GM19438 (cell line): ENCODE measurements at regions not wholly inside any gene's neighbourhood (a gene's known extent, or its start where the extent isn't known, plus 50 kb on each side); places are given as distances from the start of the nearest gene placed in this dataset.
A peak's percentile ranks its signal among the peaks of the same experiment; 100 is the strongest.

Experiments
- ATAC-seq: cut with Tn5 transposase; IDR thresholded peaks from one replicate; pipeline ENCODE4 v1.9.1; 2021; ENCODE audit warnings: low read depth; ENCODE audit not compliant: unreplicated experiment

DNA sequence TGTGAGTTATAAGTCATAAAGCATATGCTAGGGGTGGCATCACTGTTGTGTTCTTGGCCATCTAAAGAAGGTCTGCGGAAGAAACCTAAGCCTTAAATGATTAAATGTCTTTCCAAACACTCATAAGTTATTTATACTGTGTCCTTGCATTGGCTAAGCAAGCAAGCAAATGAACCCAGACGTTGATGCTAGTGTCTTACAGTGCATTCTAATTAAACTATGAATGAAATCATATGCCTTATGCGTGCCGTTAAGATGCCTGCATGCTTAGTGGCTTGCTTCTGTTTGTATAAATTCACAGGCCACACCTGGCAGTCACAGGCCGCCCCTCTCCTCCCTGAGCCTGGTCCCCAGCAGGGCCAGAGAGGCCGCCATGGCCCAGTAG, 49.9 kb downstream of the RIN2 start:
- ATAC-seq, result no peak

DNA sequence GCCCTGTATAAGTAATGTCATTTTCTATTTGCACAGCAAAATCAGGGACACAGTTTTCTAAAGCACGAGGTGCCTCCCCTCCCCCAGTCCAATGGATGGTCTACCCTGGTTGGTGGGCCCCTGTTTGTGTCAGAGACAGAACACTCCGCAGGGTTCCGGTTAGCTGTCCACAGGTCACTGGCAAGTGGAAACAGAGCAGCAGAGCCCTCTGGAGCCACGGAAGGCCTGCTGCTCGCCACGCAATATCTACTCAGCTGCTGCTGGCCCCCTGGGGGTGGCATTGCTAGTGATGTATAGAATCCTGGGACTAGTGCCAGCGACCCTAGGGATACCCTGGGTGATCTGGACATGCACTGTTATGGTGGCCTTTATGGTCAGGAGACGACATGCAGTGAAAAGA, 50.4 kb downstream of the RIN2 start:
- no peak for ATAC-seq

DNA sequence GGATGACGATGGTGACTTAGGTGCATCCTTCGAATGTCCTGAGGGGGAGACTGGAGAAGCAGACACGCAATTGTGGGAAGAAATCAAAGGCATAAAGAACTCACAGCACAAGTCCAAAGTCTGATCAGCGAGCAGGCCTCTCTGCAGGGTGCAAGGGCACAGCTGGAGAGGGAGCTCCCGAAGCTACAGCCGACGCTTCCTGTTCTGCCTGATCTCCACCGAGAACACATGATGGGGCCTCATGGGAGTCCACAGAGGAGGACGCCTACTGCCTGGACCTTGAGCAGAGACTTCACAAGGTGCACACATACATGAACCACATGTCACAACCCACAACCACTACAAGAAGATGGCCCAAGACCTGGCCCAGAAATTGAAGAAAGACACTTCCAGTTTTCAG, 51.4 kb downstream of the RIN2 start:
- no peak for ATAC-seq

GRCh38 chr20:19811231-19811630, 53.2 kb downstream of the RIN2 start:
- ATAC-seq, result no peak

DNA sequence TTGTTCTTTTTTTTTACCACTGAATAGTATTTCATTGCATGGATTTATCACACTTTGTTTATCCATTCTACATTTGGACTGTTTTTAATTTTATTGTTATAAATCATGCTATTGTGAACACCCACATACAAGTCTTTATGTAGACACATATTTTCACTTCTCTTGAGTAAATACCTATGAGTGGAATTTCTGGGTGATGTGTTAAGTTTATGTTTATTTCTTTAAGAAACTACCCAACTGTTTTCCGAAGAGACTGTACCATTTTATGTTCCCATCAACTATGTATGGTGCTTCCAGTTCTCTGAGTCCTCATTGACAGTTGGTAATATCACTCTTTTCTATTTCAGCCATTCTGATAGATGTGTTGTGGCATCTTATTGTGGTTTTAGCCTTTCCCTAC, 54.0 kb downstream of the RIN2 start:
- no peak for ATAC-seq

DNA sequence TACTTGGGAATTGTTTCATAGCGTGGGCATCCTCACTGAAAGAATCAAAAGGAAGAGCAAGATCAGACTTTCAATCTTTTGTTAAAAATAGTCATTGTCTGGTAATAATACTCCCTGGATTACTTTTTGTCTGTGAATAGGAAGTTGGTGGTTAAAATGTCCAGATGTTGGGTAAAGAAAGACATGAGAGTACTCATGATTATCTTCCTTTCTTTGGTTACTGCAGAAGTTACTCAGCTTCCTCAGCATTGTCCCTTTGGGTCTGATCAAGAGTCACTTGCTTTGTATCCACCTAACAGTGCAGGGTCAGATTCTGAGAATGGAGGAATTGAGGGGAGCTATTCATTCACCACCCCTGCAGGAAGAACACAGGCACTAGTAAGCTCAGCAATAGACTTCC, 54.6 kb downstream of the RIN2 start:
- no peak for ATAC-seq

DNA sequence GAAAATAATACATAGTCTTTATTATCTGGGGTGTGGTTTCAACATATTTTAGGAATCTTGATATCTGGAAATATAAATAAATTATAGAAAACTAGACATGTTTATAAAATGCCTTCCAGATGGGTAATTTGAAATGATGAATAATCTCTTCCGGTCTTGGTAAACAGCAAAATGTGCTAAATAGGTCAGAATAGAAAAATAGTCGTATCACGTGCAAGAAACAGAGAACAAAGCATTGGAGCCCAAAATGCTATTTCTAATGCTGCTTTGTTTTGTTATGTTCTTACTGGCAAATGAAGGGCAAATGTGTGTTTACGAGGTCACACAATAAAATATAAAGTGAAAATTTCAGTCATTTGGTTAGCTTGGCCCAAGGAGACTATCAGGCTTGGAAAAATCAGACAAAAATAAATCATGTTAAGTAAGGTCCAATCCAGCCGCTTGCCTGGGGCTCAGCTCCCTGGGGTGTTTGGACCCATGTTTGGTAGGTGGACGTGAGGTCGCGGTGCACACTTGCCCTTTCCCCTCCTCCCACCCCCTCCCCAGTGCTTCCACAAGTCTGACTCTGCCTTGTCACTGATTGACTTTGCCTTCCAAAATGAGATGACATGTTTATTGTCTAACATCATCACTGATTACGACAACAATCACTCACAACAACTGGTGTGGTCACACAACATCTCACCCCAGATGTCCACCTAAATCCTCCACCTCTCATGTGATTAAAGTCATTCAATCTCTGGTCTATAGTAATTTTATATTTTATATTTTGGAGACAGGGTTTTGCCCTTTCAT, 56.0 kb downstream of the RIN2 start:
- ATAC-seq, result no peak

GRCh38 chr20:19815553-19815991, 57.5 kb downstream of the RIN2 start:
- no peak for ATAC-seq

- ATAC-seq, result no peak
These were observed 58.3 kb downstream of the RIN2 start for GRCh38 chr20:19816386-19816785.

DNA sequence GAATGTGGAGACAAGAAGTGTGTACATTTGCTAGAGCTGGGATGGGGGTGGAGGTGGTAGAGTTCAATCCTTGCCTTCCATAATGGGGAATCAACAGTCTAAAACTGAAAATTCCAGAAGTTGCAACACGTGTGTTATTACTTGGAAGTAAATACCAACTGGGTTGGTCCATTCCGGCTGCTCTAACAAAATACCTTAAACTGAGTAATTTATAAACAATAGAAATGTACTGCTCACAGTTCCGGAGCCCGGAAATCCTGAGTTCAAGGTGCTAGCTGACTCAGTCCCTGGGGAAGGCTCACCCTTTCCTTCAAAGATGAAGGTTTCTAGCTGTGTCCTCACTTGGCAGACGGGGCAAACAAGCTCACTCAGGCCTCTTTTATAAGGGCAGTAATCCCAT, 59.0 kb downstream of the RIN2 start:
- no peak for ATAC-seq

- ATAC-seq, result no peak
These were observed 61.1 kb downstream of the RIN2 start for GRCh38 chr20:19819149-19819548.

- no peak for ATAC-seq
These were observed 62.6 kb downstream of the RIN2 start for GRCh38 chr20:19820555-19821211.

- ATAC-seq, result no peak
These were observed 63.5 kb downstream of the RIN2 start for GRCh38 chr20:19821606-19822005.

GRCh38 chr20:19823216-19823615, 65.2 kb downstream of the RIN2 start:
- no peak for ATAC-seq

- ATAC-seq, result no peak
These were observed 65.9 kb downstream of the RIN2 start for GRCh38 chr20:19823971-19824370.

DNA sequence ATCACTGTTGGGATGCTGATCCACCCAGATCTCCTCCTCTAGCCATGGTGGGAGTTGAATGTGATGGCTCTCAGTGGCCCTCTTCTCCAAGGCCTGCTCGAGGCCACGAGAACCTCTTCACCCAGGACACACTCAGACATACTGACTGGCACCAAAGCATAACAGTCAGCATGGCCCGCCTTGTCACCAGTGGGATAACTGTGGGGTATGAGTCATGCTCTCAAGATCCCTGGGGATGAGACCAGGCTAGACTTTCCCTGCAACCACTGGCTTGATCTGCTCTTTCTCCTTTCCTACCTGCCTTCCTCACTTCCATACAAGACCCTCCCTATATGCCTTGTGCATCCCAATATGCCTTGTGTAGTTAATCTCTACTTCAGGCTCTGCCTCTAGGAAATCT, 66.8 kb downstream of the RIN2 start:
- no peak for ATAC-seq

GRCh38 chr20:19826179-19826914, 68.3 kb downstream of the RIN2 start:
- no peak for ATAC-seq

GRCh38 chr20:19827818-19828217, 69.8 kb downstream of the RIN2 start:
- ATAC-seq, result peak; percentile 29

DNA sequence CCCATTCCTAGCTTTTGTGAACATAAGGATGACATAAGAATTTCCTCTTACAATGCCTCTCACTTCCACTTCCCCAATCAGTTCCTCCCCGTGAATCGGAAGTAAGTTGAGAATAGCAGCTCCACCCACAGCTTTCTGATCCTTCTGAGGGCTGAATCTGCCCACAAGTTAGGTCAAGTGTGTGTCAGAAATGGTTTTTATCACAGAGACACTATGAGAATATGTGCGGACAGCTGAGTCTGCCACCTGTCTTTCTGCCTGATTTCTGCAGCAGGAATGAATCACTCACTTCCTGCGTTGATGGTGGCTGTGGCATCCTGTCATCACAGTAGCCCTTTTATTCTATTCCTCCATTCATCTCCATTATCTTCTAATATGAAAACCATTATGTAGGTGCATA, 70.2 kb downstream of the RIN2 start:
- peak; percentile 69 for ATAC-seq

GRCh38 chr20:19830211-19830785, 72.2 kb downstream of the RIN2 start:
- ATAC-seq, result no peak

DNA sequence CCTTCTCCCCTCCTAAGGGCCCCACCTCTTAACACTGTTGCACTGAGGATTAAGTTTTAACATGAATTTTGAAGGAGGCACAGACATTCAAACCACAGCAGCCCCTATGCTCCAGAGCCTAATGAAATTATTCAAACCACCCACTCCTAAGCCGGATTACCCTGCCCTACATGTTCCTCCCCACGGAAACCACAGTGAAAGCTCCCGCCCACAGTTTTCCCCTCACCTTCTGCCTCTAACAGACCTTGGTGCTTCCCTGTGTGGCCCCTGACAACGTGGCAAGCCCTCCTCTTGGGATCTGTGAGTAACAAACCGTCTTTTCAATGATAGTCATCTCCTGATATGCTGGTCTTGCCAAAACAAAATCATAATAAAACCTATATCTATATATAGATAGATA, 74.8 kb downstream of the RIN2 start:
- ATAC-seq, result no peak
